ENCODE measurements at regions not wholly inside any gene's neighbourhood (a gene's known extent, or its start where the extent isn't known, plus 50 kb on each side); places are given as distances from the start of the nearest gene placed in this dataset.

DNA sequence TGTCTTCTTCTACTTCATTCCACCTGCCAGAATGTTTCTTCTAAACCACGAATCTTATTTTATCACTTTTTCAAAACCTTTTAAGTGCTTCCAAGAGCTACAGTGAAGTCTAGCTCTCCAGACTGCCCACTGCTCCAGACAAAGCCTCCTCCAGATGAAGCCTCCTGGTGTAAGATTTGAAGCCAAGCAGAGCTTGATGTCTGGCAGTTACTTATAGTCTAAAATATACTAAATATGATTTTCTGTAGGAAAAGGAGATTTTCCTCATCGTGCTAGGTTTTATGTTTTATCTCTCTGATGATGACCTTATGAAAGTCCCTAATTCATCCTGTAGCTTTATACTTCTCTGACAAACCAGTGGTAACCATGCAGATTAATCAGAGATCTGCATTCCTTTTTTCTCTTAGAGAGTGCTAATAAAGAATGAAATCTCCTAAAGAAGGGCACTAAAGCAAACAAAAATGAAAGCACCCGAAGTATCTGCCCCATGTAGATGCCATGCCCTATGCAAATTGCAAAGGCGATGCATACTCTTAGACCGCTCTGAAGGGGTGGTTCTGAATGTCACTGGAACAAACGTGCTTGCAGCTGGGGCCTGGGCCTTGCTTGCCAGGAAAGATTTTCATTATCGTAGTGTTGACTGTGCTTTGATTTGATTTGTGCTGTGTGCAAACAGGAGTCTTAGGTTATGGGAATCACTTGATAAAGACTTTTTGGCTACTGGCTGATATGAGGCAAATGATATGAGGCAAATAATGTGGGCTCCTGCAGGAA lies 314.2 kb downstream of the PID1 start:
- Histone ChIP-seq H3K4me3 (ENCODE audit: low read depth, low read length, poor library complexity, severe bottlenecking) (no peak overlapping the region), H3K36me3 (ENCODE audit: insufficient read depth, low read length) (no peaks in the 10 kb centered on the region), H3K27ac (ENCODE audit: low read depth, low read length, poor library complexity, severe bottlenecking) (no peak overlapping the region), H3K9me2 (ENCODE audit: low read depth, low read length) (no peaks in the 10 kb centered on the region), H4K20me1 (ENCODE audit: insufficient read depth, low read length) (no peaks in the 10 kb centered on the region), H3K9ac (ENCODE audit: low read length) (no peak overlapping the region), H3F3A (ENCODE audit: insufficient read depth, low read length) (no peaks in the 10 kb centered on the region), H2AFZ (ENCODE audit: low read length) (no peak overlapping the region), H3K79me2 (ENCODE audit: insufficient read depth, low read length) (no peaks in the 10 kb centered on the region), H3K27me3 (ENCODE audit: insufficient read depth, low read length) (no peaks in the 10 kb centered on the region), H3K4me1 (ENCODE audit: insufficient read depth, low read length, severe bottlenecking) (no peaks in the 10 kb centered on the region), H3K4me2 (ENCODE audit: low read length) (no peak overlapping the region), H3K9me3 (ENCODE audit: low read length) (no peaks in the 10 kb centered on the region)
- TF ChIP-seq, protein P1, sequence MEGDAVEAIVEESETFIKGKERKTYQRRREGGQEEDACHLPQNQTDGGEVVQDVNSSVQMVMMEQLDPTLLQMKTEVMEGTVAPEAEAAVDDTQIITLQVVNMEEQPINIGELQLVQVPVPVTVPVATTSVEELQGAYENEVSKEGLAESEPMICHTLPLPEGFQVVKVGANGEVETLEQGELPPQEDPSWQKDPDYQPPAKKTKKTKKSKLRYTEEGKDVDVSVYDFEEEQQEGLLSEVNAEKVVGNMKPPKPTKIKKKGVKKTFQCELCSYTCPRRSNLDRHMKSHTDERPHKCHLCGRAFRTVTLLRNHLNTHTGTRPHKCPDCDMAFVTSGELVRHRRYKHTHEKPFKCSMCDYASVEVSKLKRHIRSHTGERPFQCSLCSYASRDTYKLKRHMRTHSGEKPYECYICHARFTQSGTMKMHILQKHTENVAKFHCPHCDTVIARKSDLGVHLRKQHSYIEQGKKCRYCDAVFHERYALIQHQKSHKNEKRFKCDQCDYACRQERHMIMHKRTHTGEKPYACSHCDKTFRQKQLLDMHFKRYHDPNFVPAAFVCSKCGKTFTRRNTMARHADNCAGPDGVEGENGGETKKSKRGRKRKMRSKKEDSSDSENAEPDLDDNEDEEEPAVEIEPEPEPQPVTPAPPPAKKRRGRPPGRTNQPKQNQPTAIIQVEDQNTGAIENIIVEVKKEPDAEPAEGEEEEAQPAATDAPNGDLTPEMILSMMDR (IDR thresholded peaks at IDR 0.05; ENCODE audit: low read length): no peak
- TF ChIP-seq EZH2 (IDR thresholded peaks at IDR 0.05; ENCODE audit: borderline replicate concordance, low read length): no peak

DNA sequence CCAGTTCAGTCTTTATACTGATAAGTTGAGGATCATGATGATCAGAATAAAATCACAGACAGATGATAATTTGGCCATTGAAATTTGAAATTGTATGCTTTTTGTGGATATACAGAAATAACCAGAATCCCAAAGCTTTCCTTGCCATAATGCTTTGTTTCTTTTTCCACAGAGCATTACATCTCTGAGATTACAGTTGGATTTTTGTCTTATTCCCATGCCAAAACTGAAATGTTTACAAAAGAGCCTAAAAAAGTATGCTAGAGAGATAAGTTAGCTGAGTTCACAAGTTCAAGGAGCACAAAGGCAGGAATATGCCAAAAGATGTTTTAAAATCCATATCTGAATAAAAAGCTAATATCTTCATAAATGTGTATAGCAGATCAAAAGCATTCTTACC lies 321.3 kb downstream of the PID1 start:
- Histone ChIP-seq H3K9ac (ENCODE audit: low read length) (no peak overlapping the region), H4K20me1 (ENCODE audit: insufficient read depth, low read length) (no peaks in the 10 kb centered on the region), H3K27me3 (ENCODE audit: insufficient read depth, low read length) (no peaks in the 10 kb centered on the region), H2AFZ (ENCODE audit: low read length) (no peak overlapping the region), H3K36me3 (ENCODE audit: insufficient read depth, low read length) (no peaks in the 10 kb centered on the region), H3K79me2 (ENCODE audit: insufficient read depth, low read length) (no peaks in the 10 kb centered on the region), H3K27ac (ENCODE audit: low read depth, low read length, poor library complexity, severe bottlenecking) (no peak overlapping the region), H3K4me1 (ENCODE audit: insufficient read depth, low read length, severe bottlenecking) (no peaks in the 10 kb centered on the region), H3K4me2 (ENCODE audit: low read length) (no peak overlapping the region), H3K9me3 (ENCODE audit: low read length) (no peaks in the 10 kb centered on the region), H3K9me2 (ENCODE audit: low read depth, low read length) (no peaks in the 10 kb centered on the region), H3K4me3 (ENCODE audit: low read depth, low read length, poor library complexity, severe bottlenecking) (no peak overlapping the region), H3F3A (ENCODE audit: insufficient read depth, low read length) (no peaks in the 10 kb centered on the region)
- TF ChIP-seq EZH2 (IDR thresholded peaks at IDR 0.05; ENCODE audit: borderline replicate concordance, low read length): no peak
- TF ChIP-seq, protein P1 (IDR thresholded peaks at IDR 0.05; ENCODE audit: low read length): no peak

DNA sequence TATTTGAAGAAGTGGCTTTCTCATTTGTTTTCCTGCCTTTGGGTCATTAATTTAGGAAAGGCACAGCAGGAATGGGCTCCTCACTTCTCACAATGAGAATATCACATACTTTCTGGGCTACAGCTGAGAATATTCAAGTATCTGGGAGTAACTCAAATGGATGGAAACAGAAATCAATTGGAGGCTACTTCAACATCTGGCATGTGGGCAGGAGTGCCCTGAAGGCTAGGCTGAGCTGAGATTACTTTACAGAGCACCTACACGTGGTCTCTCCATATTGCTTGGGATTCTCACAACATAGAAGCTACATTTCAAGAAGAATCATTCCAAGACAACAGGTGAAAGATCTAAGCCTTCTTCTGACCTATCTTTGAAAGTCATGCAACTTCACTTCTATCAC lies 325.4 kb downstream of the PID1 start:
- no peak overlapping the region for H2AFZ ChIP-seq (ENCODE audit: low read length)
- H3K9me3 ChIP-seq (ENCODE audit: low read length): no peaks in the 10 kb centered on the region
- no peaks in the 10 kb centered on the region for H3K79me2 ChIP-seq (ENCODE audit: insufficient read depth, low read length)
- H3K9ac ChIP-seq (ENCODE audit: low read length): no peak overlapping the region
- no peak overlapping the region for H3K4me2 ChIP-seq (ENCODE audit: low read length)
- H3K27ac ChIP-seq (ENCODE audit: low read depth, low read length, poor library complexity, severe bottlenecking): no peak overlapping the region
- no peaks in the 10 kb centered on the region for H3K9me2 ChIP-seq (ENCODE audit: low read depth, low read length)
- no peaks in the 10 kb centered on the region for H3K4me1 ChIP-seq (ENCODE audit: insufficient read depth, low read length, severe bottlenecking)
- no peaks in the 10 kb centered on the region for H3K36me3 ChIP-seq (ENCODE audit: insufficient read depth, low read length)
- H4K20me1 ChIP-seq (ENCODE audit: insufficient read depth, low read length): no peaks in the 10 kb centered on the region
- no peaks in the 10 kb centered on the region for H3F3A ChIP-seq (ENCODE audit: insufficient read depth, low read length)
- TF ChIP-seq EZH2 (IDR thresholded peaks at IDR 0.05; ENCODE audit: borderline replicate concordance, low read length): no peak
- TF ChIP-seq, protein P1 (IDR thresholded peaks at IDR 0.05; ENCODE audit: low read length): no peak
- H3K27me3 ChIP-seq (ENCODE audit: insufficient read depth, low read length): no peaks in the 10 kb centered on the region
- no peak overlapping the region for H3K4me3 ChIP-seq (ENCODE audit: low read depth, low read length, poor library complexity, severe bottlenecking)
